Heart right ventricle (tissue), 16 donors: ENCODE measurements at regions not wholly inside any gene's neighbourhood (a gene's known extent, or its start where the extent isn't known, plus 50 kb on each side); places are given as distances from the start of the nearest gene placed in this dataset.

Source experiments
- ATAC-seq, 8 donors: fragments of 200-7000 bp; cut with Tn5 transposase; one replicate each; pipeline ENCODE4 v1.9.1; 2020; ENCODE audit warnings: mild to moderate bottlenecking in 8 of 8, moderate library complexity in 8 of 8, moderate number of reproducible peaks in 1 of 8
- DNase-seq, 2 donors: peaks; one replicate each; pipeline ENCODE4 v3.0.0-alpha.2; 2020
- H3K27ac ChIP-seq, 10 donors: fragments of 200-600 bp; sonication (generic) in 2 of 10; one replicate each; pipeline versions ENCODE4 v1.5.0 to v1.8.0; 2020 to 2022; ENCODE audit warnings: mild to moderate bottlenecking in 3 of 10
- H3K27me3 ChIP-seq, 7 donors: fragments of 200-600 bp; one replicate each; pipeline ENCODE4 v1.8.0; 2021 to 2022; ENCODE audit warnings: mild to moderate bottlenecking in 2 of 7
- H3K36me3 ChIP-seq, 9 donors: fragments of 200-600 bp; sonication (generic) in 1 of 9; one replicate each; pipeline versions ENCODE4 v1.5.0 to v1.8.0; 2020 to 2022; ENCODE audit warnings: mild to moderate bottlenecking in 2 of 9
- H3K4me1 ChIP-seq, 9 donors: fragments of 200-600 bp; sonication (generic) in 1 of 9; one replicate each; pipeline versions ENCODE4 v1.5.0 to v1.8.0; 2020 to 2022; ENCODE audit warnings: mild to moderate bottlenecking in 4 of 9
- H3K4me3 ChIP-seq, 10 donors: fragments of 200-600 bp; sonication (generic) in 2 of 10; one replicate each; pipeline versions ENCODE4 v1.5.0 to v1.8.0; 2020 to 2022; ENCODE audit warnings: mild to moderate bottlenecking in 7 of 10, moderate library complexity in 2 of 10
- H3K9me3 ChIP-seq, 11 donors: fragments of 200-600 bp in 10 of 11; sonication (generic) in 2 of 11; one replicate each; pipeline versions ENCODE4 v1.5.0 to v1.8.0; 2013 to 2022; ENCODE audit warnings: mild to moderate bottlenecking in 2 of 11, control low read depth in 1 of 11, moderate library complexity in 1 of 11
- CTCF ChIP-seq, 9 donors: fragments of 200-600 bp; sonication (generic) in 2 of 9; IDR thresholded peaks; one replicate each; pipeline versions ENCODE4 v1.5.0 to v1.8.0; 2021 to 2022; ENCODE audit warnings: antibody characterized with exemption in 9 of 9, mild to moderate bottlenecking in 5 of 9, moderate library complexity in 1 of 9
- WGBS, 2 donors: extraction: QIAGEN DNeasy Blood & Tissue Kit; methylation state at CpG; one replicate each; pipeline ENCODE4 v1.1.7; 2013; ENCODE audit warnings: inconsistent platforms in 1 of 2; 5-methylcytosine and 5-hydroxymethylcytosine counted together
- intact Hi-C, 10 donors: fragments of 100-400 bp; cut with DNase I; formaldehyde crosslinking; loops; one replicate each; pipeline versions ENCODE4 v1.11.1 to v1.14.2; 2022
- donor health status: Arrhythmogenic right ventricular cardiomyopathy.
- donor health status: ischemic (EF 13 %, LVEDD 7.1; RV severe dilation, severe dysfunction).
- donor health status: healthy with polysubstance abuse.
- donor health status: DM: no; HTN: yes; CAD: no.
- donor health status: DM: no; HTN: no; CAD: no.
- donor health status: ischemic (EF 25% LVEDD 6.9; RV normal size, moderate dysfunction).
- donor health status: ischemic (EF 25% LVEDD 5.7; RV mildly dilated, moderate dysfunction).
- donor health status: healthy.
- donor health status: DM: yes; HTN: yes; CAD: no.
- donor health status: Ischemic cardiomyopathy.
- donor health status: ischemic (EF 35%, LVEDD 5.7; RV mildly dilated, moderate dysfunction).
- donor health status: nonischemic (EF 11% LVEDD 7.7; RV severe dilation, severe dysfunction).
- donor health status: DM: yes; HTN: yes; CAD: no.
- donor health status: PGD.
- donor health status: ischemic (EF 29% LVEDD 5.4; RV normal size, mild dysfunction).
- donor health status: nonischemic (EF 23%, LVEDD 6.1; RV moderate dilation, normal function).

DNA sequence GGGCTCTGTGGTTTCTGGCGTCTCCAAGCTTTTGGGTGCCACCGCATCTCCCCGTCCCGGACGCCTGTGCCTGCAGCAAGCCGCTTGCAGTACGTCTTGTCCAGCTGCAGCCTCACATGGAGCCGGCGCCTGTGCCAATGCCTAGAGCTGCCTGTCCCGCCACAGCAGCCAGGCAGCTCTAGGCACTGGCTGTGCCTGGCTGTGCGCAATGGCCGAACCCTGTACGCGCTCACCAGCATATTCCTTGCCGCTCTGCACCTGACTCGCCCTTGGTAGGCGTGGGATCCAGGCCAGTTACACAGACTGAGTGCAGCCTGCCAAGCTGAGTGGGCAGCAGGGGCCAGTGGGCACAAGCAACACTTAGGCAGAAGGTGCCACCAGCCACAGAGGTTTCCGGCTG lies 381.2 kb upstream of the SORCS1 start:
- no peaks in the 10 kb centered on the region for H3K36me3 ChIP-seq
- 96% methylated on average over 18 of the region's 18 CpGs for WGBS, 2 donors
- H3K27me3 ChIP-seq: peaks cover 0 to 5% (median 0%) of the 10 kb centered on the region in 7 donors
- peaks cover 0 to 12% (median 0%) of the 10 kb centered on the region in 11 donors for H3K9me3 ChIP-seq
- no peaks in the 10 kb centered on the region for H3K4me1 ChIP-seq
- ATAC-seq: no peak
- no peak overlapping the region for H3K27ac ChIP-seq
- no peak for DNase-seq
- intact Hi-C loops: no loop called here
- TF ChIP-seq CTCF (IDR thresholded peaks at IDR 0.05): no peak
- no peak overlapping the region for H3K4me3 ChIP-seq

- ATAC-seq: no peak
- H3K9me3 ChIP-seq: peaks cover 0 to 5% (median 0%) of the 10 kb centered on the region in 11 donors
- H3K4me3 ChIP-seq: no peak overlapping the region
- H3K4me1 ChIP-seq: no peaks in the 10 kb centered on the region
- no peak overlapping the region for H3K27ac ChIP-seq
- no peak for TF ChIP-seq CTCF (IDR thresholded peaks at IDR 0.05)
- no peak for DNase-seq
- intact Hi-C loops: no loop called here
- no peaks in the 10 kb centered on the region for H3K36me3 ChIP-seq
- 82 to 86% methylated on average over 14 of the region's 14 CpGs for WGBS, 2 donors
- H3K27me3 ChIP-seq: peaks cover 0 to 5% (median 0%) of the 10 kb centered on the region in 7 donors
Observed at GRCh38 chr10:107544706-107545520, 380.4 kb upstream of the SORCS1 start.

DNA sequence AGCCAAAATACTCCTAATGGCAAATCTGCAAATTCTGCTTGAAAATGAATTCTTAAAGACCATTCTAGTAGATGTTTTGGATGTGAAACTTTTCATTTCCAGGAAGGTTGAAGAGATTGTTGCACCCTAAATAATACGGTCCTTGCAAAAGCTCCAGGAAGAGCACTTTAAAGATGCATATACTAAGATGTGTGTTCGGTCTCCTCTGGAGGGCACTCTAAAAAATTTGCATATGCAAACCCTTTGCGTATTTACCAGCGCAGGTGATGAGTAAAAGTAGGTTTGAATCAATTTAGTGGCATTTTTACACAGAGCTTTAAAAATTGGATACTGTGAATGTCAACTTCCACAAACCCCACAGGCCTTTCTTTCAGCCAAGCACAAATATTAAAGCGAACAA lies 378.1 kb upstream of the SORCS1 start:
- no peak for TF ChIP-seq CTCF (IDR thresholded peaks at IDR 0.05)
- H3K4me1 ChIP-seq: no peaks in the 10 kb centered on the region

GRCh38 chr10:107542016-107542415 lies 377.5 kb upstream of the SORCS1 start:
- no peak for ATAC-seq
- 68 to 78% methylated on average over 1 of the region's 1 CpG for WGBS, 2 donors
- no peak overlapping the region for H3K27ac ChIP-seq
- TF ChIP-seq CTCF (IDR thresholded peaks at IDR 0.05): no peak
- intact Hi-C loops: no loop called here
- H3K27me3 ChIP-seq: peaks cover 0 to 5% (median 0%) of the 10 kb centered on the region in 7 donors
- DNase-seq: no peak
- no peak overlapping the region for H3K4me3 ChIP-seq
- H3K36me3 ChIP-seq: no peaks in the 10 kb centered on the region
- no peaks in the 10 kb centered on the region for H3K4me1 ChIP-seq
- H3K9me3 ChIP-seq: no peaks in the 10 kb centered on the region

More for the DNA sequence above, 378.1 kb upstream of the SORCS1 start:
- DNase-seq: no peak
- intact Hi-C loops: no loop called here
- Histone ChIP-seq H3K4me3 (no peak overlapping the region), H3K27me3 (peaks cover 0 to 5% (median 0%) of the 10 kb centered on the region in 7 donors), H3K36me3 (no peaks in the 10 kb centered on the region), H3K27ac (no peak overlapping the region), H3K9me3 (no peaks in the 10 kb centered on the region)
- ATAC-seq: no peak
- WGBS, 2 donors: 64 to 66% methylated on average over 5 of the region's 5 CpGs
